H1 (cell line): ENCODE measurements at regions not wholly inside any gene's neighbourhood (a gene's known extent, or its start where the extent isn't known, plus 50 kb on each side); places are given as distances from the start of the nearest gene placed in this dataset.

Experiments
- CTCF ChIA-PET: fragments of 300-600 bp; sonication (Branson Sonifier 250); formaldehyde crosslinking; loops from one replicate; lab custom pipeline; 2021; ENCODE audit not compliant: partially characterized antibody; lab: Charles Lee
- POLR2A ChIA-PET: fragments of 300-600 bp; sonication (Branson Sonifier 250); formaldehyde crosslinking; loops from one replicate; lab custom pipeline; 2021; ENCODE audit warnings: inconsistent platforms; ENCODE audit not compliant: partially characterized antibody; lab: Charles Lee
- DNase-seq, 2 experiments: peaks; one replicate each; pipeline versions ENCODE4 v3.0.0 to v3.0.0-alpha.2; 2010 to 2022; ENCODE audit warnings: low spot score in 2 of 2, low read depth in 1 of 2, mixed read lengths in 1 of 2
- FAIRE-seq: peaks from 2 replicates; lab custom pipeline; 2011; peaks lifted over from hg19 to GRCh38; lab: Jason Lieb, UNC
- H2AFZ ChIP-seq: 2 replicates; pipeline ENCODE4 v1.8.1; 2012; ENCODE audit warnings: low read length, inconsistent platforms
- H2AK5ac ChIP-seq: 2 replicates; pipeline ENCODE4 v1.6.1; 2013; ENCODE audit warnings: low read depth, low read length
- H2BK120ac ChIP-seq: replicated peaks from 2 replicates; pipeline ENCODE3; 2013; ENCODE audit warnings: low read depth, low read length, inconsistent platforms
- H2BK12ac ChIP-seq: 2 replicates; pipeline ENCODE4 v1.6.1; 2013; ENCODE audit warnings: low read depth, low read length
- H2BK15ac ChIP-seq: 2 replicates; pipeline ENCODE4 v1.6.1; 2013; ENCODE audit warnings: low read length
- H2BK20ac ChIP-seq: 2 replicates; pipeline ENCODE4 v1.6.1; 2013; ENCODE audit warnings: low read length
- H2BK5ac ChIP-seq: 2 replicates; pipeline ENCODE4 v1.6.1; 2013; ENCODE audit warnings: low read depth, low read length
- H3K14ac ChIP-seq: 2 replicates; pipeline ENCODE4 v1.6.1; 2013; ENCODE audit warnings: inconsistent platforms; ENCODE audit not compliant: insufficient read length
- H3K18ac ChIP-seq: 2 replicates; pipeline ENCODE4 v1.6.1; 2013; ENCODE audit warnings: low read length; ENCODE audit errors: extremely low read depth
- H3K23ac ChIP-seq: 2 replicates; pipeline ENCODE4 v1.6.1; 2013; ENCODE audit warnings: inconsistent platforms; ENCODE audit not compliant: insufficient read length
- H3K23me2 ChIP-seq: 2 replicates; pipeline ENCODE4 v1.6.1; 2013; ENCODE audit warnings: low read depth, low read length
- H3K27ac ChIP-seq: 2 replicates; pipeline ENCODE4 v1.6.1; 2011; ENCODE audit warnings: low read depth, low read length, inconsistent platforms
- H3K27me3 ChIP-seq, 4 experiments: replicated peaks in 1 of 4; 1 replicate in 1 of 4; 2 replicates in 3 of 4; pipeline versions ENCODE4 v1.6.1 to v1.8.1; 2011 to 2013; ENCODE audit warnings: low read length in 3 of 4, mild to moderate bottlenecking in 3 of 4, inconsistent platforms in 2 of 4, mixed read lengths in 2 of 4, moderate library complexity in 1 of 4; ENCODE audit not compliant: control insufficient read depth in 3 of 4, insufficient read depth in 3 of 4; ENCODE audit errors: extremely low read depth in 1 of 4
- H3K36me3 ChIP-seq, 4 experiments: 2 replicates each; pipeline versions ENCODE4 v1.6.1 to v1.8.1; 2011 to 2013; ENCODE audit warnings: mild to moderate bottlenecking in 4 of 4, low read length in 3 of 4, moderate library complexity in 2 of 4, control low read depth in 1 of 4, inconsistent platforms in 1 of 4; ENCODE audit not compliant: insufficient read depth in 4 of 4, control insufficient read depth in 2 of 4
- H3K4ac ChIP-seq: replicated peaks from 2 replicates; pipeline ENCODE3; 2013; ENCODE audit warnings: low read length, low read depth, mixed read lengths, inconsistent platforms; ENCODE audit not compliant: insufficient read length
- H3K4me1 ChIP-seq, 4 experiments: replicated peaks in 1 of 4; 1 replicate in 1 of 4; 2 replicates in 3 of 4; pipeline versions ENCODE4 v1.6.1 to v1.8.1; 2011 to 2013; ENCODE audit warnings: low read length in 3 of 4, inconsistent platforms in 2 of 4, mixed read lengths in 1 of 4; ENCODE audit not compliant: insufficient read depth in 4 of 4, control insufficient read depth in 3 of 4
- H3K4me2 ChIP-seq, 2 experiments: 2 replicates each; pipeline versions ENCODE4 v1.6.1 to v1.8.1; 2011 to 2013; ENCODE audit warnings: low read depth in 2 of 2, low read length in 2 of 2, control low read depth in 1 of 2, inconsistent platforms in 1 of 2, mild to moderate bottlenecking in 1 of 2; ENCODE audit not compliant: insufficient read depth in 1 of 2
- H3K4me3 ChIP-seq, 4 experiments: fragments of 200-600, 300-600 bp in 1 of 4; sonication (generic), shearing (Covaris generic), sonication (Bioruptor Twin) in 1 of 4; 2 replicates each; pipeline versions ENCODE4 v1.5.1 to v1.8.1; 2011 to 2016; ENCODE audit warnings: low read length in 4 of 4, low read depth in 3 of 4, control low read depth in 2 of 4, inconsistent platforms in 2 of 4, mild to moderate bottlenecking in 2 of 4, mixed read lengths in 1 of 4, moderate library complexity in 1 of 4; ENCODE audit not compliant: insufficient read depth in 2 of 4; ENCODE audit errors: extremely low read depth in 1 of 4
- H3K56ac ChIP-seq: replicated peaks from 2 replicates; pipeline ENCODE3; 2013; ENCODE audit warnings: low read depth, mild to moderate bottlenecking, mixed read lengths, low read length, inconsistent platforms; ENCODE audit not compliant: insufficient read length
- H3K79me1 ChIP-seq: 2 replicates; pipeline ENCODE4 v1.6.1; 2013; ENCODE audit warnings: low read depth, low read length, control low read depth
- H3K79me2 ChIP-seq, 2 experiments: 2 replicates each; pipeline versions ENCODE4 v1.6.1 to v1.8.1; 2012 to 2013; ENCODE audit warnings: low read length in 2 of 2, mild to moderate bottlenecking in 2 of 2, inconsistent platforms in 1 of 2; ENCODE audit not compliant: insufficient read depth in 2 of 2, control insufficient read depth in 1 of 2
- H3K9ac ChIP-seq, 4 experiments: replicated peaks in 1 of 4; 1 replicate in 1 of 4; 2 replicates in 3 of 4; pipeline versions ENCODE4 v1.6.1 to v1.8.1; 2011 to 2013; ENCODE audit warnings: low read depth in 3 of 4, low read length in 3 of 4, control low read depth in 2 of 4, mild to moderate bottlenecking in 2 of 4, moderate library complexity in 2 of 4, inconsistent platforms in 1 of 4; ENCODE audit errors: extremely low read depth in 1 of 4
- H3K9me3 ChIP-seq, 2 experiments: 2 replicates each; pipeline versions ENCODE4 v1.6.1 to v1.8.1; 2012 to 2013; ENCODE audit warnings: mild to moderate bottlenecking in 2 of 2, moderate library complexity in 2 of 2, control low read depth in 1 of 2, inconsistent platforms in 1 of 2, low read depth in 1 of 2, low read length in 1 of 2, mixed read lengths in 1 of 2; ENCODE audit not compliant: insufficient read depth in 2 of 2
- H4K20me1 ChIP-seq, 2 experiments: replicated peaks in 1 of 2; 2 replicates each; pipeline versions ENCODE3 to v1.8.1; 2011 to 2013; ENCODE audit warnings: inconsistent platforms in 2 of 2, low read length in 2 of 2, mild to moderate bottlenecking in 1 of 2; ENCODE audit not compliant: insufficient read depth in 2 of 2, control insufficient read depth in 1 of 2
- H4K5ac ChIP-seq: 2 replicates; pipeline ENCODE4 v1.6.1; 2013; ENCODE audit warnings: low read length, low read depth, mixed read lengths, inconsistent platforms; ENCODE audit not compliant: insufficient read length
- H4K8ac ChIP-seq: 2 replicates; pipeline ENCODE4 v1.8.0; 2013; ENCODE audit warnings: mild to moderate bottlenecking, moderate library complexity, low read length, inconsistent platforms; ENCODE audit not compliant: insufficient read depth; ENCODE audit errors: extremely low read depth
- H4K91ac ChIP-seq: replicated peaks from 2 replicates; pipeline ENCODE3; 2013; ENCODE audit warnings: low read length, mixed read lengths, inconsistent platforms; ENCODE audit not compliant: insufficient read length
- TBP ChIP-seq: IDR thresholded peaks from 2 replicates; pipeline ENCODE4 v1.6.1; 2011; ENCODE audit warnings: low read depth, low read length, improper control_type of control experiment
- WGBS, 2 experiments: shearing (Covaris generic) in 1 of 2; methylation state at CpG; one replicate each; pipeline versions ENCODE4 v1.1.6 to v1.1.7; 2013 to 2015; ENCODE audit warnings: low lambda C conversion rate in 2 of 2, mixed read lengths in 2 of 2, inconsistent platforms in 1 of 2, low coverage in 1 of 2, missing lambda C conversion rate in 1 of 2; ENCODE audit not compliant: insufficient replicate concordance in 2 of 2, insufficient coverage in 1 of 2, insufficient read length in 1 of 2; ENCODE audit errors: extremely low coverage in 1 of 2, missing lambda C conversion rate in 1 of 2; 5-methylcytosine and 5-hydroxymethylcytosine counted together

GRCh38 chr4:89403826-89404225, 96.2 kb upstream of the GPRIN3 start:
- FAIRE-seq (no peak), DNase-seq (no peak)
- no peak for TF ChIP-seq TBP
- ChIA-PET CTCF (no interaction called here), POLR2A (no interaction called here)
- no peak overlapping the region for H3K56ac ChIP-seq
- no peaks in the 10 kb centered on the region for H3K27me3 ChIP-seq
- no peak overlapping the region for H3K4me3 ChIP-seq
- H3K36me3 ChIP-seq, result no peaks in the 10 kb centered on the region
- WGBS, 2 experiments, result 96% methylated on average over 2 of the region's 2 CpGs; no CpG with 5 or more reads in 1 of the 2 experiments
- no peak overlapping the region for H2BK20ac ChIP-seq
- H3K4me1 ChIP-seq, result no peaks in the 10 kb centered on the region; a peak in 1 of 7 replicates
- H3K79me2 ChIP-seq, result no peaks in the 10 kb centered on the region
- no peaks in the 10 kb centered on the region for H3K9me3 ChIP-seq
- H2BK5ac ChIP-seq, result no peak overlapping the region
- no peak overlapping the region for H4K91ac ChIP-seq
- H3K23me2 ChIP-seq, result no peaks in the 10 kb centered on the region
- H3K4me2 ChIP-seq, result no peak overlapping the region
- no peaks in the 10 kb centered on the region for H3K79me1 ChIP-seq
- H3K14ac ChIP-seq, result no peak overlapping the region
- no peak overlapping the region for H2AK5ac ChIP-seq
- H4K5ac ChIP-seq, result no peak overlapping the region
- no peak overlapping the region for H3K18ac ChIP-seq
- no peak overlapping the region for H3K23ac ChIP-seq
- H4K20me1 ChIP-seq, result no peaks in the 10 kb centered on the region
- H2BK12ac ChIP-seq, result no peak overlapping the region
- no peak overlapping the region for H2BK15ac ChIP-seq
- no peak overlapping the region for H4K8ac ChIP-seq
- no peak overlapping the region for H2BK120ac ChIP-seq
- no peak overlapping the region for H3K27ac ChIP-seq
- no peak overlapping the region for H3K9ac ChIP-seq
- no peak overlapping the region for H3K4ac ChIP-seq
- H2AFZ ChIP-seq, result no peak overlapping the region
